ENCODE measurements at regions not wholly inside any gene's neighbourhood (a gene's known extent, or its start where the extent isn't known, plus 50 kb on each side); places are given as distances from the start of the nearest gene placed in this dataset.

DNA sequence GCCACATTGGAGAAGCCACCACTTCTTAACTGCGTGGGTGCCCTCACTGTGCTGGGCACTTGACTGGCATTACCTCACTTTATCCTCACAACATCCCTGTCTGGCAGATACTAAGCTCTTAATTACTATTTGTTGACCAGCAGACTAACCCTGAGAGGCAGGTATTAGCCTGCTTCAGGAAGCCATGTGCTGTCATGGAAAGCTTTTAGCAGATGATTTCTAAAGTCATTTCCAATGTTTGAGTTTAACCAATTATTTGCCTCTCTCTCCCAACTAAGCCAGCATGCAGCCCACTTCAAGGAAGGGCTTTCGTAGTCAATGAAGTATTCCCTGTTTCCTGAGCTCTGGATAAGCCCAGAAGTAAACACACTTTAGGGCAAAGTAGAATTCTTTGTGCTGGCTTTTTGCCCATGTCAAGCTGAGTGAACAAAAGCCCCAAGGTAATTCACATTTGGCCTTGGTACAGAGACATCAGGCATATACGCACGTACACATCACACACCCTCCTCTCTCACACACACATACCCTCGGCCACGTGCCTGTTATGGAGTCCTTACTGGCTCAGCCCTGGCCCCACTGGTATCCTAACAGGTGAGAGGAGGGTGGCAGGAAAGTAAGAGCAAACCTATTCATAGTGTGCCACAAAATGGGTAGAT, 108.6 kb downstream of the C1D start (continued):
- TF ChIP-seq ZBTB8A (CRISPR knock-in tag; IDR thresholded peaks at IDR 0.05; ENCODE audit: borderline replicate concordance, low read depth) (no peak), ZNF879 (CRISPR knock-in tag; IDR thresholded peaks at IDR 0.05) (0 out of 2 replicates have a peak, but pooled peaks have one; percentile 46), SYNCRIP (IDR thresholded peaks at IDR 0.05; ENCODE audit: insufficient read depth, low read depth, low read length) (no peak), ETV5 (CRISPR knock-in tag; IDR thresholded peaks at IDR 0.05; ENCODE audit: borderline replicate concordance) (peak; percentile 65; the same call in 1 of the 2 replicates), MTA1 (CRISPR knock-in tag; IDR thresholded peaks at IDR 0.05; ENCODE audit: borderline replicate concordance) (no peak; the same call in 1 of the 2 replicates), ZNF138 (CRISPR knock-in tag; IDR thresholded peaks at IDR 0.05; ENCODE audit: low read depth) (no peak), MYC (CRISPR knock-in tag; IDR thresholded peaks at IDR 0.05; ENCODE audit: borderline replicate concordance) (peak; percentile 80; the same call in 1 of the 2 replicates), PHF21A (CRISPR knock-in tag; IDR thresholded peaks at IDR 0.05) (peak; percentile 67; the same call in 1 of the 2 replicates), ZBTB42 (CRISPR knock-in tag; IDR thresholded peaks at IDR 0.05) (no peak), HOXD1 (CRISPR knock-in tag; IDR thresholded peaks at IDR 0.05) (no peak), SP4 (CRISPR knock-in tag; IDR thresholded peaks at IDR 0.05) (no peak), NONO (IDR thresholded peaks at IDR 0.05) (no peak), NONO (CRISPR knock-in tag; conservative IDR thresholded peaks at IDR 0.05) (peak; percentile 40; the same call in 1 of the 2 replicates), KDM5A (IDR thresholded peaks at IDR 0.05; ENCODE audit: borderline replicate concordance, low read length) (no peak), EEA1 (CRISPR knock-in tag; IDR thresholded peaks at IDR 0.05; ENCODE audit: borderline replicate concordance) (no peak), GPN1 (CRISPR knock-in tag; IDR thresholded peaks at IDR 0.05; ENCODE audit: borderline replicate concordance) (no peak), SOX6 (IDR thresholded peaks at IDR 0.05) (no peak), SOX6 (CRISPR knock-in tag; IDR thresholded peaks at IDR 0.05) (peak; percentile 83), NFIC (IDR thresholded peaks at IDR 0.05; ENCODE audit: low read length) (peak; percentile 82), ZNF766 (CRISPR knock-in tag; IDR thresholded peaks at IDR 0.05; ENCODE audit: borderline replicate concordance) (0 out of 2 replicates have a peak, but pooled peaks have one; percentile 52)
- TF ChIP-seq, protein P1, sequence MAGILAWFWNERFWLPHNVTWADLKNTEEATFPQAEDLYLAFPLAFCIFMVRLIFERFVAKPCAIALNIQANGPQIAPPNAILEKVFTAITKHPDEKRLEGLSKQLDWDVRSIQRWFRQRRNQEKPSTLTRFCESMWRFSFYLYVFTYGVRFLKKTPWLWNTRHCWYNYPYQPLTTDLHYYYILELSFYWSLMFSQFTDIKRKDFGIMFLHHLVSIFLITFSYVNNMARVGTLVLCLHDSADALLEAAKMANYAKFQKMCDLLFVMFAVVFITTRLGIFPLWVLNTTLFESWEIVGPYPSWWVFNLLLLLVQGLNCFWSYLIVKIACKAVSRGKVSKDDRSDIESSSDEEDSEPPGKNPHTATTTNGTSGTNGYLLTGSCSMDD (CRISPR knock-in tag; IDR thresholded peaks at IDR 0.05) = no peak
- TF ChIP-seq, protein P2, sequence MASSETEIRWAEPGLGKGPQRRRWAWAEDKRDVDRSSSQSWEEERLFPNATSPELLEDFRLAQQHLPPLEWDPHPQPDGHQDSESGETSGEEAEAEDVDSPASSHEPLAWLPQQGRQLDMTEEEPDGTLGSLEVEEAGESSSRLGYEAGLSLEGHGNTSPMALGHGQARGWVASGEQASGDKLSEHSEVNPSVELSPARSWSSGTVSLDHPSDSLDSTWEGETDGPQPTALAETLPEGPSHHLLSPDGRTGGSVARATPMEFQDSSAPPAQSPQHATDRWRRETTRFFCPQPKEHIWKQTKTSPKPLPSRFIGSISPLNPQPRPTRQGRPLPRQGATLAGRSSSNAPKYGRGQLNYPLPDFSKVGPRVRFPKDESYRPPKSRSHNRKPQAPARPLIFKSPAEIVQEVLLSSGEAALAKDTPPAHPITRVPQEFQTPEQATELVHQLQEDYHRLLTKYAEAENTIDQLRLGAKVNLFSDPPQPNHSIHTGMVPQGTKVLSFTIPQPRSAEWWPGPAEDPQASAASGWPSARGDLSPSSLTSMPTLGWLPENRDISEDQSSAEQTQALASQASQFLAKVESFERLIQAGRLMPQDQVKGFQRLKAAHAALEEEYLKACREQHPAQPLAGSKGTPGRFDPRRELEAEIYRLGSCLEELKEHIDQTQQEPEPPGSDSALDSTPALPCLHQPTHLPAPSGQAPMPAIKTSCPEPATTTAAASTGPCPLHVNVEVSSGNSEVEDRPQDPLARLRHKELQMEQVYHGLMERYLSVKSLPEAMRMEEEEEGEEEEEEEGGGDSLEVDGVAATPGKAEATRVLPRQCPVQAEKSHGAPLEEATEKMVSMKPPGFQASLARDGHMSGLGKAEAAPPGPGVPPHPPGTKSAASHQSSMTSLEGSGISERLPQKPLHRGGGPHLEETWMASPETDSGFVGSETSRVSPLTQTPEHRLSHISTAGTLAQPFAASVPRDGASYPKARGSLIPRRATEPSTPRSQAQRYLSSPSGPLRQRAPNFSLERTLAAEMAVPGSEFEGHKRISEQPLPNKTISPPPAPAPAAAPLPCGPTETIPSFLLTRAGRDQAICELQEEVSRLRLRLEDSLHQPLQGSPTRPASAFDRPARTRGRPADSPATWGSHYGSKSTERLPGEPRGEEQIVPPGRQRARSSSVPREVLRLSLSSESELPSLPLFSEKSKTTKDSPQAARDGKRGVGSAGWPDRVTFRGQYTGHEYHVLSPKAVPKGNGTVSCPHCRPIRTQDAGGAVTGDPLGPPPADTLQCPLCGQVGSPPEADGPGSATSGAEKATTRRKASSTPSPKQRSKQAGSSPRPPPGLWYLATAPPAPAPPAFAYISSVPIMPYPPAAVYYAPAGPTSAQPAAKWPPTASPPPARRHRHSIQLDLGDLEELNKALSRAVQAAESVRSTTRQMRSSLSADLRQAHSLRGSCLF (CRISPR knock-in tag; IDR thresholded peaks at IDR 0.05; ENCODE audit: borderline replicate concordance) = no peak
- TF ChIP-seq, protein P3, sequence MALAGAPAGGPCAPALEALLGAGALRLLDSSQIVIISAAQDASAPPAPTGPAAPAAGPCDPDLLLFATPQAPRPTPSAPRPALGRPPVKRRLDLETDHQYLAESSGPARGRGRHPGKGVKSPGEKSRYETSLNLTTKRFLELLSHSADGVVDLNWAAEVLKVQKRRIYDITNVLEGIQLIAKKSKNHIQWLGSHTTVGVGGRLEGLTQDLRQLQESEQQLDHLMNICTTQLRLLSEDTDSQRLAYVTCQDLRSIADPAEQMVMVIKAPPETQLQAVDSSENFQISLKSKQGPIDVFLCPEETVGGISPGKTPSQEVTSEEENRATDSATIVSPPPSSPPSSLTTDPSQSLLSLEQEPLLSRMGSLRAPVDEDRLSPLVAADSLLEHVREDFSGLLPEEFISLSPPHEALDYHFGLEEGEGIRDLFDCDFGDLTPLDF (CRISPR knock-in tag; IDR thresholded peaks at IDR 0.05) = no peak
- TF ChIP-seq, protein P4, sequence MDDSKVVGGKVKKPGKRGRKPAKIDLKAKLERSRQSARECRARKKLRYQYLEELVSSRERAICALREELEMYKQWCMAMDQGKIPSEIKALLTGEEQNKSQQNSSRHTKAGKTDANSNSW (CRISPR knock-in tag; IDR thresholded peaks at IDR 0.05; ENCODE audit: borderline replicate concordance) = no peak
